ENCODE measurements at regions not wholly inside any gene's neighbourhood (a gene's known extent, or its start where the extent isn't known, plus 50 kb on each side); places are given as distances from the start of the nearest gene placed in this dataset.

GRCh38 chr2:226040344-226040900 lies 640.9 kb downstream of the NYAP2 start:
- no peak overlapping the region for H3K4me3 ChIP-seq (replicated peaks; ENCODE audit: low read depth, low read length)
- no peak for DNase-seq (ENCODE audit: low read depth)
- TF ChIP-seq CTCF (IDR thresholded peaks at IDR 0.05; ENCODE audit: low read length, missing control alignments) = no peak

GRCh38 chr2:226037526-226037925 lies 638.0 kb downstream of the NYAP2 start:
- no peak for DNase-seq (ENCODE audit: low read depth)
- no peak overlapping the region for H3K4me3 ChIP-seq (replicated peaks; ENCODE audit: low read depth, low read length)
- TF ChIP-seq CTCF (IDR thresholded peaks at IDR 0.05; ENCODE audit: low read length, missing control alignments) = no peak

GRCh38 chr2:226031647-226032501 lies 632.4 kb downstream of the NYAP2 start:
- TF ChIP-seq CTCF (IDR thresholded peaks at IDR 0.05; ENCODE audit: low read length, missing control alignments) = no peak
- H3K4me3 ChIP-seq (replicated peaks; ENCODE audit: low read depth, low read length) = peak overlapping the region; percentile 60
- DNase-seq (ENCODE audit: low read depth) = peak; percentile 29

GRCh38 chr2:226030788-226031646 lies 631.5 kb downstream of the NYAP2 start:
- no peak for TF ChIP-seq CTCF (IDR thresholded peaks at IDR 0.05; ENCODE audit: low read length, missing control alignments)
- peak overlapping the region; percentile 60 for H3K4me3 ChIP-seq (replicated peaks; ENCODE audit: low read depth, low read length)
- DNase-seq (ENCODE audit: low read depth) = peak; percentile 79

GRCh38 chr2:226030369-226030768 lies 630.9 kb downstream of the NYAP2 start:
- TF ChIP-seq CTCF (IDR thresholded peaks at IDR 0.05; ENCODE audit: low read length, missing control alignments) = no peak
- H3K4me3 ChIP-seq (replicated peaks; ENCODE audit: low read depth, low read length) = peak overlapping the region; percentile 60
- DNase-seq (ENCODE audit: low read depth) = no peak

GRCh38 chr2:226023946-226024345 lies 624.4 kb downstream of the NYAP2 start:
- TF ChIP-seq CTCF (IDR thresholded peaks at IDR 0.05; ENCODE audit: low read length, missing control alignments) = no peak
- no peak for DNase-seq (ENCODE audit: low read depth)
- H3K4me3 ChIP-seq (replicated peaks; ENCODE audit: low read depth, low read length) = no peak overlapping the region

Measured in fibroblast of pulmonary artery (primary cell).